Peyer's patch (tissue), 4 donors: ENCODE measurements at regions not wholly inside any gene's neighbourhood (a gene's known extent, or its start where the extent isn't known, plus 50 kb on each side); places are given as distances from the start of the nearest gene placed in this dataset.

ENCODE experiments used
- DNase-seq, 3 donors: peaks; one replicate each; pipeline ENCODE4 v3.0.0-alpha.2; 2017 to 2019
- H3K27ac ChIP-seq, 4 donors: fragments of 200-600 bp; sonication (generic); one replicate each; pipeline ENCODE4 v1.5.1; 2016 to 2019
- H3K27me3 ChIP-seq, 2 donors: fragments of 200-600 bp; sonication (generic); one replicate each; pipeline ENCODE4 v1.5.1; 2019
- H3K36me3 ChIP-seq, 3 donors: fragments of 200-600 bp; sonication (generic); one replicate each; pipeline ENCODE4 v1.5.1; 2016 to 2019
- H3K4me1 ChIP-seq, 4 donors: fragments of 200-600 bp; sonication (generic); one replicate each; pipeline ENCODE4 v1.5.1; 2016 to 2019
- H3K4me3 ChIP-seq, 4 donors: fragments of 200-600 bp; sonication (generic); 1 replicate in 3 of 4; 2 replicates in 1 of 4; pipeline ENCODE4 v1.5.1; 2016 to 2019; ENCODE audit warnings: mild to moderate bottlenecking in 1 of 4
- H3K9me3 ChIP-seq, 4 donors: fragments of 200-600 bp; sonication (generic); one replicate each; pipeline ENCODE4 v1.5.1; 2016 to 2019; ENCODE audit warnings: mild to moderate bottlenecking in 1 of 4
- CTCF ChIP-seq, 6 experiments: fragments of 450-650 bp in 4 of 6; fragments of 200-600 bp in 2 of 6; sonication (generic) in 1 of 6; IDR thresholded peaks; one replicate each; pipeline ENCODE4 v1.5.1; 2017 to 2019; ENCODE audit warnings: antibody characterized with exemption in 6 of 6, mild to moderate bottlenecking in 3 of 6, moderate library complexity in 1 of 6
- POLR2A ChIP-seq, 2 donors: fragments of 450-650 bp; IDR thresholded peaks; one replicate each; pipeline ENCODE4 v1.5.1; 2017; ENCODE audit warnings: antibody characterized with exemption in 2 of 2, mild to moderate bottlenecking in 2 of 2, moderate library complexity in 2 of 2

DNA sequence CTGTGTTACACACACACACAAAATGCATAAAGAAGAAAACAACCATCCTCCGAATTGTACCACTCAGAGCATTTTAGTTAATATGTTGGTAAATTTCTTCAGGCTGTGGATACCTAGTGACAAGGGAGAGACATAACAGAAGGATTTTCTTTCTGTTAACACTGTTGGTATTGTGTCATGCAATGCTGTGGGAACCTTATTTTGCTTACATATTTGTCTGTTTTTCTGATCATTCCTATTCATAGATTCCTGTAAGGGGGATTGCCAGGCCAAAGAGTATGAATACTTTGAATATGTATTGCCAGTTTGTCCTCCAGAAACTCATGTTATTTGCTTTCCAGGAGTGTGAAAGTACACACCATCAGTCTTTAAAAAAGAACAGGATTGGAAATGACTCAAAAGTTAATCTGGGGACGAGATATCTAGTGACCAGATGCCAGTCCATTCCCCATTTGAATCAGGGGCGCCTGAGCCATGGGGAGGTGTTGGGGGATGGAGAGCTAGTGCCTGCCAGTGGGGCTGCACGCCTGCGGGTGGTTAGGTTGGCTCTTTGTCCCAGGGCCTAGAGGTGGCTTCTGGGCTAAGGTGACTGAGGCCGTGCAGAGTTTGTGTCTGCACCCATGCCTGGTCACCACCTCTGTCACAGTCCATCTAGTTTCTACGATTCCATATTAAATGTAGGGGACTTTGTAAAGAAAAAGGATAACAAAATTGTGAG lies 142.0 kb downstream of the PTPN20 start:
- Histone ChIP-seq H3K27me3 (no peaks in the 10 kb centered on the region), H3K27ac (no peak overlapping the region), H3K36me3 (no peaks in the 10 kb centered on the region), H3K4me1 (no peaks in the 10 kb centered on the region), H3K4me3 (no peak overlapping the region), H3K9me3 (no peaks in the 10 kb centered on the region)
- TF ChIP-seq POLR2A (IDR thresholded peaks at IDR 0.05) = no peak
- TF ChIP-seq CTCF (IDR thresholded peaks at IDR 0.05) = no peak
- DNase-seq = no peak

GRCh38 chr10:47054974-47055373 lies 143.7 kb downstream of the PTPN20 start:
- TF ChIP-seq CTCF (IDR thresholded peaks at IDR 0.05) = no peak
- Histone ChIP-seq H3K36me3 (no peaks in the 10 kb centered on the region), H3K4me3 (no peak overlapping the region), H3K4me1 (no peaks in the 10 kb centered on the region), H3K9me3 (no peaks in the 10 kb centered on the region), H3K27me3 (no peaks in the 10 kb centered on the region), H3K27ac (no peak overlapping the region)
- no peak for DNase-seq

- Histone ChIP-seq H3K9me3 (no peaks in the 10 kb centered on the region), H3K4me1 (no peaks in the 10 kb centered on the region), H3K4me3 (no peak overlapping the region), H3K27ac (no peak overlapping the region), H3K36me3 (no peaks in the 10 kb centered on the region), H3K27me3 (no peaks in the 10 kb centered on the region)
- TF ChIP-seq POLR2A (IDR thresholded peaks at IDR 0.05) = no peak
- no peak for TF ChIP-seq CTCF (IDR thresholded peaks at IDR 0.05)
- no peak for DNase-seq
Measured at GRCh38 chr10:47055386-47056246, 144.4 kb downstream of the PTPN20 start.

- Histone ChIP-seq H3K27ac (no peak overlapping the region), H3K4me1 (no peaks in the 10 kb centered on the region), H3K36me3 (no peaks in the 10 kb centered on the region), H3K4me3 (no peak overlapping the region), H3K9me3 (no peaks in the 10 kb centered on the region), H3K27me3 (no peaks in the 10 kb centered on the region)
- TF ChIP-seq CTCF (IDR thresholded peaks at IDR 0.05) = no peak
- TF ChIP-seq POLR2A (IDR thresholded peaks at IDR 0.05) = no peak
- DNase-seq = no peak
Measured at GRCh38 chr10:47056247-47056510, 145.0 kb downstream of the PTPN20 start.

DNA sequence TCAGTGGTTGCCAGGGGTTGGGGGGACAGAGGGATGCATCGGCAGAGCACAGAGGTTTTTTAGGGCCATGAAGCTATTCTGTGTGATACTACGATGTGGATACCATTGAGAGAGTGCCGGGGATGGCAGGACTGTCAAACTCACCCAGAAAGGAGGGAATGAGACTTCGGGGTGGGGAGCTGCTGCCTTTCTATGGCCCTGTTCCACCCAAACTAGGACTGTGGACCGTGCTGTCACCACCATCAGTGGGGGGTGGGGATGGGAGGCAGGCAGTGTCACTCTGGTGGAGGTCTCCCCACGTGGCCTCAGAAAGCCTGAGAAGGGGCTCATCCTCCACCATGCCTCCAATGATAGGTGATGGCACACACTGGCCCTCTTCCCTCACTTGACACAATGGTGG lies 146.2 kb downstream of the PTPN20 start:
- TF ChIP-seq POLR2A (IDR thresholded peaks at IDR 0.05) = no peak
- no peak for TF ChIP-seq CTCF (IDR thresholded peaks at IDR 0.05)
- no peak overlapping the region for H3K27ac ChIP-seq
- DNase-seq = no peak

More for the DNA sequence above, 146.2 kb downstream of the PTPN20 start:
- Histone ChIP-seq H3K9me3 (no peaks in the 10 kb centered on the region), H3K27me3 (no peaks in the 10 kb centered on the region), H3K4me1 (no peaks in the 10 kb centered on the region), H3K36me3 (no peaks in the 10 kb centered on the region), H3K4me3 (no peak overlapping the region)
